MCF 10A (cell line): ENCODE measurements at regions not wholly inside any gene's neighbourhood (a gene's known extent, or its start where the extent isn't known, plus 50 kb on each side); places are given as distances from the start of the nearest gene placed in this dataset.
A peak's percentile ranks its signal among the peaks of the same experiment; 100 is the strongest.

ENCODE experiments used
- BruUV-seq: library from RNA; stranded (reverse); fragments of 400-500 nt; replicated peaks from 2 replicates; lab custom pipeline; 2021; lab: Mats Ljungman, UMichigan
- CTCF ChIA-PET: fragments of 300-600 bp; sonication (Branson Sonifier 250); formaldehyde crosslinking; extraction: SDS; loops from one replicate; lab custom pipeline; 2021; ENCODE audit warnings: antibody characterized with exemption, inconsistent platforms; lab: Yijun Ruan, JAX
- POLR2A ChIA-PET: fragments of 300-600, 350-650 bp; sonication (Branson Sonifier 250); formaldehyde crosslinking; extraction: SDS; loops from one replicate; lab custom pipeline; 2020; ENCODE audit warnings: antibody characterized with exemption, inconsistent platforms; lab: Yijun Ruan, JAX
- DNase-seq: peaks from one replicate; pipeline ENCODE4 v3.0.0-alpha.2; 2018; ENCODE audit not compliant: unreplicated experiment
- H3K27ac Mint-ChIP-seq: one replicate; pipeline ENCODE4 v1.8.0; 2022; ENCODE audit warnings: mild to moderate bottlenecking, low read depth, mixed read lengths; ENCODE audit not compliant: unreplicated experiment
- H3K27me3 Mint-ChIP-seq: one replicate; pipeline ENCODE4 v1.8.0; 2022; ENCODE audit warnings: mixed read lengths; ENCODE audit not compliant: insufficient read depth, unreplicated experiment
- H3K36me3 Mint-ChIP-seq: one replicate; pipeline ENCODE4 v1.8.0; 2022; ENCODE audit warnings: mild to moderate bottlenecking, moderate library complexity, mixed read lengths; ENCODE audit not compliant: insufficient read depth, unreplicated experiment
- H3K4me1 Mint-ChIP-seq: one replicate; pipeline ENCODE4 v1.8.0; 2022; ENCODE audit warnings: mixed read lengths; ENCODE audit not compliant: insufficient read depth, unreplicated experiment
- H3K4me3 Mint-ChIP-seq: one replicate; pipeline ENCODE4 v1.8.0; 2022; ENCODE audit warnings: mild to moderate bottlenecking, moderate library complexity, mixed read lengths; ENCODE audit not compliant: unreplicated experiment
- H3K9me3 Mint-ChIP-seq: one replicate; pipeline ENCODE4 v1.8.0; 2022; ENCODE audit warnings: mixed read lengths; ENCODE audit not compliant: unreplicated experiment
- CTCF ChIP-seq: fragments of 200-600 bp; IDR thresholded peaks from one replicate; pipeline ENCODE4 v1.8.0; 2022; ENCODE audit warnings: antibody characterized with exemption, mild to moderate bottlenecking; ENCODE audit not compliant: unreplicated experiment
- intact Hi-C: fragments of 100-400 bp; cut with micrococcal nuclease; formaldehyde crosslinking; loops from 2 replicates; pipeline ENCODE4 v1.14.1; 2022

- Mint-ChIP-seq H3K9me3 (peaks cover 29% of the 10 kb centered on the region), H3K27me3 (no peaks in the 10 kb centered on the region), H3K36me3 (no peaks in the 10 kb centered on the region), H3K4me1 (peaks cover 11% of the 10 kb centered on the region), H3K27ac (no peak overlapping the region), H3K4me3 (no peak overlapping the region)
- POLR2A ChIA-PET: no interaction called here
- CTCF ChIA-PET: no interaction called here
- no peak for TF ChIP-seq CTCF
- intact Hi-C loops: no loop called here
- no TSS peak for BruUV-seq
- no peak for DNase-seq
These were observed 176.8 kb upstream of the DCAF12L2 start for GRCh38 chrX:126342859-126343258.

DNA sequence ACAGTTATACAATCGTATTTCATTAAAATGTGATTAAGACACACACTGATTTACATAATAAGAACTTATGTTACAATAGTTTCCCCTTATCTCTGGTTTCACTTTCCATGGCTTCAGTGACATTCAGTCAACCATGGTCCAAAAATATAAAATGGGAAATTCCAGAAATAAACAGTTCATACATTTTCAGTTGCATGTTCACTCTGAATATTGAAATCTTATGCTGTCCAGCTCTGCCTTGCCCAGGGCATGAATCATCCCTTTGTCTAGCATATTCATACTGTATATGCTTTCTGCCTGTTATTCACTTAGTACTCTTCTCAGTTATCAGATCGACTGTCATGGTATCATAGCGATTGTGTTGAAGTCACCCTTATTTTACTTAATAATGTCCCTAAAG, 173.8 kb upstream of the DCAF12L2 start:
- ChIA-PET POLR2A (no interaction called here), CTCF (no interaction called here)
- DNase-seq: peak; percentile 3
- no TSS peak for BruUV-seq
- Mint-ChIP-seq H3K36me3 (no peaks in the 10 kb centered on the region), H3K27ac (no peak overlapping the region), H3K9me3 (peaks cover 17% of the 10 kb centered on the region), H3K4me3 (no peak overlapping the region), H3K27me3 (no peaks in the 10 kb centered on the region), H3K4me1 (peaks cover 11% of the 10 kb centered on the region)
- intact Hi-C loops: no loop called here
- no peak for TF ChIP-seq CTCF

DNA sequence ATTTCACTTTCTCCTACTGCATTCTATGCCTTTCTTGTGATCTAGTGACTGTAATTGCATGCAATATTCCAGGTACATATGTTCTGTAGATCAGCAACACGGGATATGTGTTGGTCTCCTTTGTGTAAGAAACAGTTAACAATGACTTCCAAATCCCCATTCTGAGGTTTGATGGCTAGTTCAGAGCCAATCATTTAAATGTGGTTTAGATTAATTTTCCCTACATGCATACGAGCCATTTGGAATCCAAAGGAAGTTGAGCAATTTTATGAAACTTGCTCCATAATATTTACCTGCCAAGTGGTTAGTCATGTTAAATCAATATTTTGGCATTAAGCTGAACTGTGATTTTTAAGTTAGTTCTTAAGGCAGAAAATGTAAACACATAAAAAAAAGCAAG, 172.8 kb upstream of the DCAF12L2 start:
- Mint-ChIP-seq H3K27me3 (no peaks in the 10 kb centered on the region), H3K4me1 (peaks cover 11% of the 10 kb centered on the region), H3K27ac (no peak overlapping the region), H3K9me3 (peaks cover 8% of the 10 kb centered on the region), H3K36me3 (no peaks in the 10 kb centered on the region), H3K4me3 (no peak overlapping the region)
- BruUV-seq: no TSS peak
- TF ChIP-seq CTCF: no peak
- ChIA-PET CTCF (interaction anchor here (0.6 kb wide), 1 partner anchor 38 kb away, joined by 3 read pairs; no protein-coding TSS in a partner anchor), POLR2A (no interaction called here)
- intact Hi-C loops: no loop called here
- DNase-seq: peak; percentile 45

DNA sequence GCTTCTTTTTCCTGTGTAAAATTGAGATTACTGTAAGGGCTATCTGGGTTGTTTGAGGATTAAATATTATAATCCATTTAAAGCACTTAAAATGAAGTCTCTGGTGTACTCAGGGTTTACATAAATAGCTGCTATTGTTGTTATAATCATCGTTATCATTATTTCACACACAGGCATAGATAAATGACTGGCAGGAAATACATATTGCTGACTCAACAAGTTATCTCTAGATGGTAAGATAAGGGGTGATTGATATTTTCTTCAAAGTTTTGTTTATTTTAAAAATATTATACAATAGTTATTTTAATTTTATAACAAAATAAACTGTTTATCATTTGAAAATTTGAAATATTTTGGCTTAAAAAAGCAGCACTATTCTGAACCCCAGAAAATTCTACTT, 134.3 kb upstream of the DCAF12L2 start:
- ChIA-PET CTCF (no interaction called here), POLR2A (no interaction called here)
- intact Hi-C loops: no loop called here
- no peak overlapping the region for H3K4me3 Mint-ChIP-seq
- no TSS peak for BruUV-seq
- TF ChIP-seq CTCF: no peak
- H3K27me3 Mint-ChIP-seq: no peaks in the 10 kb centered on the region
- no peaks in the 10 kb centered on the region for H3K36me3 Mint-ChIP-seq
- no peak overlapping the region for H3K27ac Mint-ChIP-seq
- H3K9me3 Mint-ChIP-seq: peaks cover 6% of the 10 kb centered on the region
- DNase-seq: no peak
- no peaks in the 10 kb centered on the region for H3K4me1 Mint-ChIP-seq
